Endometrium (tissue), 2 donors: ENCODE measurements at regions not wholly inside any gene's neighbourhood (a gene's known extent, or its start where the extent isn't known, plus 50 kb on each side); places are given as distances from the start of the nearest gene placed in this dataset.
"Not testable (repeated sequence)": the region's sequence is repeated elsewhere in the genome, so short reads cannot be mapped to it uniquely, and the experiment has no call there.

ENCODE experiments used
- FAIRE-seq: peaks from 2 replicates; lab custom pipeline; 2012; peaks lifted over from hg19 to GRCh38; lab: Jason Lieb, UNC
- donor health status: control.
- donor health status: control.

DNA sequence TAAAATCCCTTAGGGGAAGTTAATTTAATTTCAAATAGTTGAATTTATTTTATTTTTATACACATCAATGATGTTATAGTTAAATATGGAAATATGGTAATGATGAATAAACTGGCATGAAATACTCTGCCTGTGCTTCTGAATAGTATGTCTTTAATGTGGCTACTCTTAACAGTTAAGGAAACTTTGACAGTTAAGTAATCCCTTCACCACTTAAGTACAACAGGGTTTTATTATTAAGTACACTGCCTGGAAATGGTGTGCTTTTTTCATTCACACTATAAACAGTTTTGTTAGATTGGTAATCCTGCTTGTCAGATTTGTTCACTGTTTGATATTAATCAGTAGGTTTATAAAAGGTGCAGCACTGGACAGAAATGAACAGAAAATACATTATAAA is 412.0 kb upstream of the ZEB2 start:
- FAIRE-seq, result no peak

GRCh38 chr2:144931480-144931879 is 411.6 kb upstream of the ZEB2 start:
- FAIRE-seq, result no peak

GRCh38 chr2:144927429-144927828 is 407.5 kb upstream of the ZEB2 start:
- no peak for FAIRE-seq

DNA sequence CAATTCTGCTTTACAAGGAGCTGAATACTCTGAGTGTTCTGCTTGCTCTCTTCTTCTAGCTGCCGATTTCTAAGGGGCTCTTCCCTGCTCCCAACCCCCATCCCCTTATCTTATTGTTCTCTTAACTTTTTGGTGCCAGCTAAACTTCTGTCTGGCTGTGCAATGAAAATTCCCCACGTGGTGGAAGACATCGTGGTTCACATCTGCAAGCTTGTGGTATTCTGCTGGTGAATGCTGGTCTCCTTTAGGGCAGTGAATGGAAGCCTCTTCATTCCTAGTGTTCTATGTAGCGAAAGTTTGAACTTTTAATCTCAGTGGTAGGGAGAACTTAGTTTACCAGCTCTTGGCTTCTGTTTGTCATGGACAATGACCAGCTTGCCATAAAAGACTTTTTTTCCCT is 406.0 kb upstream of the ZEB2 start:
- no peak for FAIRE-seq

DNA sequence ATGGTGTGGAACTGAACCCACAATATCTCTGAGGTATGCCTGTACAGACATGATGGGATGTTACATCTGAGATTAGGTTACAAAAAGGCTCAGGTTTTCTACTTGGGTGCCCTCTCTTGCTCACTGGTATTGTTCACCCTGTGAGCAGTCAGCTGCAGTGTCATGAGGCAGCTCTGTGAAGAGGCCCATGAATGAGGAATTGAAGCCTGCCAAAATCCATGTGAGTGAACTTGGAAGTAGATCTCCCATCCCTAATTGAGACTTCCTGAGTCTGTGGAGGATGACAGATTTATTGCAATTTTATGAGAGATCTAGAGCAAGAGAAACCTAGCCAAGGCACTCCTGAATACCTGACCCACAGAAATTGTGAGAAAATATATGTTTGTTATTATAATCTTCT is 404.9 kb upstream of the ZEB2 start:
- no peak for FAIRE-seq

GRCh38 chr2:144922519-144922918 is 402.6 kb upstream of the ZEB2 start:
- FAIRE-seq, result no peak

DNA sequence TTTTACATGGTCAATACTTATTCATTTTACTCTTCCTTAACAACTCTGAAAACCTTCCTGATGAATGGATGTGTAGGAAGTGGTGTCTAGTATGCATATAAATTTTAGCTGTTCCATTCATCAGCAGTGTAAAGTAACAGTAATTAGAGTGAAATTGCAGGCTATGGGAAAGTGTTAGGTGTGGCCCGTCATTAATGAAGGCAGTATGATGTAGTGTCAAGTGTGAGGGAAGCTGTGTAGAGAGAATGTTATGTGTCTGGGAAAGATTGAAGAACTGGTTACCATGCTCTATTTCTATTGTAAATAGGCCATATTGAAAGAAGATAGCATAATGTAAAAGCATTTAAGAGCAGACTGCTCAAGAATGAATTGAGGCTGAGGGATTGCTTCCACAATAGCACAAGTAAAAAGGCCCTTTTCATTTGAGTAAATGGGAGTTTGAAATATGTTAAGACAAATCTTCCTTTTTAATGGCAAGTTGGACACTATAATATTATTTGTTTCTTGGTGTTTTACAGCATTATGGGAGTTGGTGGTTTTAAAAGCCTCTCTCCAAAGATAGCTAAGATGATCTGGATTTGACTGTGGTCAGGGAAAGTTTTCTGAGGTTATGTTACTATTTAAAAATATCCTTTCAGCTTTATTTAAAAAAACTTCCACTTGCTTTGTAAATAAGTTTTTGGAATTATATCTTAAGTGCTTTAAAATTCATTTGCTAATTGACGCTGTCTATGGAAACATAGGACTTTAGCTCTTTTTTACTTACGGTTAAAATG is 401.0 kb upstream of the ZEB2 start:
- no peak for FAIRE-seq

- no peak for FAIRE-seq
These were observed 394.9 kb upstream of the ZEB2 start for GRCh38 chr2:144914622-144915318.

DNA sequence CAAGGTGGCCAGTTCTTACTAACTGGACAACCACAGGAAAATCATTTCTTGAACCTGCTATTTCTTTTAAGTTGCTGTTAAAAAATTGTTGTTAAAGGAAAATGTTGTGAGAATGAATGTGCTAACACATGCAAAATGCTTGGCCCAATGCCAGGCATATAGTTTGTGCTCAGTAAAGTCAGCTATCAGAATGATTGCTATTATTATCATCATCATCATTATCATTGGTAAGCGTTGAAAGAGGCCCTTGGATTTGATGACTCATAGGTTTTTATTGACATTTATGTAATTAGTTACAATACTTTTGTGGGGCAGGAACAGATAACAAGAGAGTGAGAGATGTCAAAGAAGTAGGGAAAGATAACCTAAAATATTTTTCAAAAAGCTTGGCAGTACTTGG is 394.2 kb upstream of the ZEB2 start:
- no peak for FAIRE-seq

- no peak for FAIRE-seq
These were observed 392.3 kb upstream of the ZEB2 start for GRCh38 chr2:144912206-144912605.

DNA sequence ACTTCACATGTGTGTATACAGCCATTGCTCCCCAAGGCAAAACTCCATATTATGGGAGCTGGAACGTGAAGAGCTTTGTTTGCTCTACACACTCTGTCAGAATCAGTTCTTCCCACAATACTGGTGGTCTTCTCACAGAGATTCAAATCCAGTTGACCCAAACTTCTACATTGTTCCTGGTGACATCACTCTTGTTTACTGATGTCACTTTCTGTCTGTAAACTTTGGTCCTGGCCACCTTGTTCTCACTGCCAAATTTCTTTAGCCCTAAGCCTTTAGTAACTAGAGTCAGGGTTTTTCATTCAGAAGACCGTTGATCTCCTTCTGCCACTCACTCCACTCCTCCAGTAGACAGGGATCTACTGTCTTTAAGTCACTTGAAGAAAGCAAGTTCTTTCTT is 386.0 kb upstream of the ZEB2 start:
- FAIRE-seq, result no peak

- FAIRE-seq, result no peak
These were observed 384.7 kb upstream of the ZEB2 start for GRCh38 chr2:144904612-144905011.

- FAIRE-seq, result not testable (repeated sequence)
These were observed 383.1 kb upstream of the ZEB2 start for GRCh38 chr2:144903045-144903444.

- not testable (repeated sequence) for FAIRE-seq
These were observed 381.5 kb upstream of the ZEB2 start for GRCh38 chr2:144901386-144901785.

DNA sequence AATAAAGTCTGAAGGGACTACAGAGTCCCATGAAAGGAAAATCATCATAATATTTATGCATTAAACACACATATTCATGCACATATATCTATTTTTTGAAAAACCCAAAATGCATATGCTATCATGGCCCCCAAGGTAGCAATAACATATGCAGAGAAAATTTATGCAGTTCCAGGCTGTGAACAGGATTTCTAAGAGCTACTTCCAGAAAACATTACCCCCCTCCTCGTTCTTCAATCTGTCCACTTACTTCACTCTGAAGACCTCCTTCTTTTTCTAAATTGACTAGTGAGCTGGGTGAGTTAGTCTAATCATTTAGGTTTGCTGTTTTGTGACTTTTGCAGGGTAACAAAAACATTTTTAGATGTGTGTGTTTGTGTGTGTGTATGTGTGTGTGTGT is 376.4 kb upstream of the ZEB2 start:
- FAIRE-seq, result no peak

DNA sequence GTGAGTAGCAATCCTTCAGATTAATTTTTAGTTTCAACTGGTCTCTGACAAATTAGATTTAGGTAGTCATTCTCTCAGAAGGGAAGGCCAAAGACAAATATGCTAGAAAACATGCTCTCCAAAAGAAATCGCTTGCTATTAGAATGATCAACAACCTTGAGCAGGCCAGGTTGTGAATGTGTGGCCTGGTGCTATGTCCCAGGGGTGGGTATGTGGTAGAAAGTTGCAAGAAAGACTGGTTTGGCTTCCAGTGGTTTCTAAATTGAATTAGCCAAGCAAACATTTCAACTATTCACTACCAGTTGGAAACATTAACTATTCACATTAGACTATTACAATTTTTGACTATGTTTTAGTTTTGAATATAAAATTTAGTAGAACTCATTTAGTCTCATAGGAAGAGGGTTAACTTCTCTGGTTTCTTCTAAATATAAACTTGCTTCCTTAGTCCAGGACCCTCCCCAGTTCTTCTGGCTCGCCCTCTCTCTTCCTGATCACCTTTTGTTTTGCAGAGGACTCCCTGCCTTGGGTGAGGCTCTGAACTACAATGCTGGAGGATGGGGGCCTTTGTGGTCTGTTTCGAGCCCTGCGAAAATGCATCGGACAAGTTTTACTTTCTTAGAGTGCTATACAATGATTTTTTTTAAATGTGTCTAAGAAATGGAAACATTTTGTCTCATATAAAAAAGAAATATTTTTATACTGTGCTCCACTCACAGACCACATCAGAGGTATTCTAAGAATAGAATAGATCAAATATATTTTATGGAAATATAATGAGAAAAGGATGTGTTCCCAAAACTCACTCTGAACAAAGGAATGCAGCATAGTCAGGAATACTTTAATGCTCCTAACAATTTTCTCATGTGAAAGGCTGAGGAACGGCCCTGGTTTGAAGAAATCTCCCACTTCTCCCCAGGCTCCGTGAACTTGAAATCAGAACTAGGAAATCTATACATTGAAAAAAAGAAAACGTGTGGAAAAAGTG is 375.0 kb upstream of the ZEB2 start:
- FAIRE-seq, result no peak

DNA sequence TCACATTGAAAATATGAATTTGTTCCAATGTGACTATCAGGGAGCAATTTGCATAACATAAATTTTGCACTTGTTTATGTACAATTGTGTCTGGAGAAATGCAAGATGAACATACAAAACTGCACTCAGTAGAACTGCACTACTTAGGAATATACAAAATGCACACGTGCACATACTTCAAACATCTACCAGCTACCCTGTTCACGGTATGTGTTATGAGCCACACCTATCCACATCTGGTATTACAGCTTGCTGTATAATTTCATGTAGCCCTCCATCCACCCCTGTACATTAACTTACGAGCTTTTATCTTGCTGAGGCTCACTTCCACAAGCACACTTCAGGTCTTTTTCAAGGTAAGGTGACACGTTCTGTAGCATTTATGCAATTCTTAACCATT is 373.5 kb upstream of the ZEB2 start:
- FAIRE-seq, result no peak

DNA sequence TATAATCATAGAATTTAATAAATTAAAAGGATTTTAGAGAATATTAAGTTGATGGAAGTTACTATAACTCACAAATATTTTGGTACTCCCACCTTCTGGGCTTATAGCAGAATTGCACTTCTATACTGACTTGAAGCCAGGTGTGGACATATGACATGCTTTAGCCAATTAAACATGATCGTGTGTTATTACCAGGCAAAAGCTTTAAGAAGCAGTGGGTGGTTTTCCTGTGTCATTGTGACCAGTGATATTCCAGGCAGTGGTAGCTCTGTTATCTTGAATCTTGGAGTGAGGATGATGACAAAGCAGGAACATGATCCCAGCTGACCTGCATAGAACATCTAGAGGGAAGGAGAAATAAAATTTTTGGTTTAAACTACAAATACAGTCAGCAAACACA is 370.9 kb upstream of the ZEB2 start:
- no peak for FAIRE-seq

- no peak for FAIRE-seq
These were observed 369.4 kb upstream of the ZEB2 start for GRCh38 chr2:144889348-144889747.

DNA sequence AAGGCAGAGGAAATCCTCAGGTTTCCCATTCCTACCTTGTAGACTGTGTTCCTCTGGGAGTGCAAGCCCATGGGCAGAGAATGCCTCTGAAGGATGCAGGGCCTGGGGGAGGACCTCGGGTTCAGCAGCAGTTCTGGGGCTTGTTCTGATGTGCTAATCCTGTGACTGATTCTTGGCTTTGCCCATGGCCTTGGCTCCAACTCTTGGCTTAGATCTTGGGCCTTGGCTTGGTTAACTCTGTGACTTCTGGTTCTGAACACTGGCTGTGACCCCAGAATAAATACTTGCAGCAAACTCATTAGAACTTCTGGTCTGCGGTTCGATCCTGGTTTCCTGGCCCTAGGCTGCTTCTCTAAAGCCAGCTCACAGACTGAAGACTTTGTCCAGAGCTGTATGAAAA is 366.9 kb upstream of the ZEB2 start:
- no peak for FAIRE-seq

GRCh38 chr2:144877893-144878292 is 358.0 kb upstream of the ZEB2 start:
- FAIRE-seq, result no peak

GRCh38 chr2:144876013-144876412 is 356.1 kb upstream of the ZEB2 start:
- FAIRE-seq, result no peak
